Endothelial cell of umbilical vein (primary cell): ENCODE measurements at regions not wholly inside any gene's neighbourhood (a gene's known extent, or its start where the extent isn't known, plus 50 kb on each side); places are given as distances from the start of the nearest gene placed in this dataset.

Source experiments
- BruUV-seq: library from RNA; stranded (reverse); fragments of 400-500 nt; replicated peaks from 2 replicates; lab custom pipeline; 2021; lab: Mats Ljungman, UMichigan
- CTCF ChIA-PET: fragments of 300-600, 350-600 bp; sonication (Branson Sonifier 250); formaldehyde crosslinking; loops from one replicate; lab custom pipeline; 2021; ENCODE audit warnings: antibody characterized with exemption, inconsistent platforms; lab: Charles Lee
- POLR2A ChIA-PET: fragments of 300-600, 350-600 bp; sonication (Branson Sonifier 250); formaldehyde crosslinking; loops from one replicate; lab custom pipeline; 2021; ENCODE audit warnings: antibody characterized with exemption, inconsistent platforms; lab: Charles Lee
- DNase-seq: peaks from one replicate; pipeline ENCODE4 v3.0.0-alpha.2; 2011; ENCODE audit warnings: low read depth, low spot score
- FAIRE-seq: peaks from 2 replicates; lab custom pipeline; 2011; peaks lifted over from hg19 to GRCh38; lab: Jason Lieb, UNC
- H2AFZ ChIP-seq: 2 replicates; pipeline ENCODE4 v1.6.0; 2012; ENCODE audit warnings: low read depth, low read length, control low read depth, inconsistent platforms
- H3K27ac ChIP-seq: 2 replicates; pipeline ENCODE4 v1.5.1; 2011; ENCODE audit warnings: low read depth, mild to moderate bottlenecking, control low read depth, low read length, moderate library complexity; ENCODE audit not compliant: insufficient read depth
- H3K27me3 ChIP-seq, 2 experiments: 2 replicates each; pipeline versions ENCODE4 v1.6.0 to v1.6.1; 2011; ENCODE audit warnings: low read length in 2 of 2, mixed read lengths in 1 of 2; ENCODE audit not compliant: control insufficient read depth in 2 of 2, insufficient read depth in 2 of 2
- H3K36me3 ChIP-seq, 2 experiments: 2 replicates in 1 of 2; 3 replicates in 1 of 2; pipeline ENCODE4 v1.5.1; 2011; ENCODE audit warnings: low read length in 2 of 2, mild to moderate bottlenecking in 1 of 2, moderate library complexity in 1 of 2; ENCODE audit not compliant: control insufficient read depth in 2 of 2, insufficient read depth in 2 of 2; ENCODE audit errors: extremely low read depth in 1 of 2
- H3K4me1 ChIP-seq: 3 replicates; pipeline ENCODE4 v1.5.1; 2011; ENCODE audit warnings: mild to moderate bottlenecking, low read length; ENCODE audit not compliant: control insufficient read depth, insufficient read depth; ENCODE audit errors: extremely low read depth
- H3K4me2 ChIP-seq: 2 replicates; pipeline ENCODE4 v1.6.1; 2011; ENCODE audit warnings: low read length, control low read depth, mixed read lengths; ENCODE audit not compliant: insufficient read depth
- H3K4me3 ChIP-seq, 3 experiments: fragments of 200-600 bp in 1 of 3; sonication (generic), shearing (Covaris generic) in 1 of 3; replicated peaks in 1 of 3; 2 replicates each; pipeline ENCODE4 v1.5.1; 2011 to 2016; ENCODE audit warnings: control low read depth in 3 of 3, low read length in 3 of 3, mild to moderate bottlenecking in 2 of 3, inconsistent platforms in 1 of 3, low read depth in 1 of 3, moderate library complexity in 1 of 3; ENCODE audit not compliant: insufficient read depth in 1 of 3
- H3K79me2 ChIP-seq: 2 replicates; pipeline ENCODE4 v1.6.0; 2012; ENCODE audit warnings: low read length, inconsistent platforms; ENCODE audit not compliant: control insufficient read depth, insufficient read depth
- H3K9ac ChIP-seq: replicated peaks from 2 replicates; pipeline ENCODE3; 2011; ENCODE audit warnings: low read length, control low read depth; ENCODE audit not compliant: insufficient read depth; ENCODE audit errors: extremely low read depth
- H3K9me1 ChIP-seq: replicated peaks from 3 replicates; pipeline ENCODE4 v1.6.0; 2011; ENCODE audit warnings: mild to moderate bottlenecking, low read length; ENCODE audit not compliant: control insufficient read depth, insufficient read depth; ENCODE audit errors: extremely low read depth
- H3K9me3 ChIP-seq: replicated peaks from 2 replicates; pipeline ENCODE4 v1.5.1; 2012; ENCODE audit warnings: low read length, inconsistent platforms; ENCODE audit not compliant: control insufficient read depth, insufficient read depth
- H4K20me1 ChIP-seq: replicated peaks from 2 replicates; pipeline ENCODE3; 2011; ENCODE audit warnings: mild to moderate bottlenecking, low read length; ENCODE audit not compliant: control insufficient read depth, insufficient read depth; ENCODE audit errors: extremely low read depth
- CTCF ChIP-seq, 2 donors: IDR thresholded peaks; 1 replicate in 1 of 2; 2 replicates in 1 of 2; pipeline ENCODE4 v1.5.1; 2011; ENCODE audit warnings: low read length in 2 of 2, mild to moderate bottlenecking in 2 of 2, moderate library complexity in 2 of 2, control low read depth in 1 of 2, inconsistent platforms in 1 of 2, low read depth in 1 of 2; ENCODE audit not compliant: insufficient read depth in 1 of 2; ENCODE audit errors: extremely low read depth in 1 of 2
- EZH2 ChIP-seq: IDR thresholded peaks from 2 replicates; pipeline ENCODE4 v1.6.1; 2012; ENCODE audit warnings: borderline replicate concordance, low read depth, mild to moderate bottlenecking, moderate library complexity, low read length, inconsistent platforms; ENCODE audit not compliant: severe bottlenecking
- FOS ChIP-seq: IDR thresholded peaks from 2 replicates; pipeline ENCODE4 v1.6.1; 2011; ENCODE audit warnings: mild to moderate bottlenecking, low read length, moderate library complexity, borderline replicate concordance; ENCODE audit not compliant: insufficient read depth
- GATA2 ChIP-seq: IDR thresholded peaks from 2 replicates; pipeline ENCODE4 v1.7.0; 2011; ENCODE audit warnings: low read depth, mild to moderate bottlenecking, moderate library complexity, mixed read lengths, low read length; ENCODE audit not compliant: insufficient read length, insufficient read depth
- JUN ChIP-seq: IDR thresholded peaks from 2 replicates; pipeline ENCODE4 v1.6.1; 2011; ENCODE audit warnings: borderline replicate concordance, low read depth; ENCODE audit not compliant: insufficient read length, insufficient read depth
- MAX ChIP-seq: IDR thresholded peaks from 2 replicates; pipeline ENCODE4 v1.6.1; 2011; ENCODE audit not compliant: insufficient read depth, insufficient read length
- MYC ChIP-seq: IDR thresholded peaks from one replicate; pipeline ENCODE4 v1.6.1; 2011; ENCODE audit warnings: mild to moderate bottlenecking, low read depth, low read length
- POLR2A ChIP-seq: IDR thresholded peaks from 2 replicates; pipeline ENCODE4 v1.6.1; 2012; ENCODE audit warnings: low read depth, mild to moderate bottlenecking, control low read depth, low read length
- POLR2AphosphoS5 ChIP-seq: IDR thresholded peaks from 2 replicates; pipeline ENCODE4 v1.6.1; 2012; ENCODE audit warnings: low read depth, mild to moderate bottlenecking, control low read depth, low read length, moderate library complexity; ENCODE audit not compliant: insufficient read depth
- dilution Hi-C: fragments of 300-500 bp; cut with MboI; formaldehyde crosslinking; loops from one replicate; pipeline ENCODE4 v1.15.0; 2019; ENCODE audit warnings: low sequenced_read_pairs; ENCODE audit not compliant: extremely low pct_ligation_motif_present
- intact Hi-C: fragments of 100-400 bp; cut with micrococcal nuclease; formaldehyde crosslinking; loops from one replicate; pipeline ENCODE4 v1.10.0; 2022

- no peak overlapping the region for H3K4me3 ChIP-seq
- peaks cover 11% of the 10 kb centered on the region in 2 experiments for H3K27me3 ChIP-seq
- H3K9ac ChIP-seq = no peak overlapping the region
- no peaks in the 10 kb centered on the region for H4K20me1 ChIP-seq
- TF ChIP-seq MYC (no peak), FOS (no peak), POLR2A (no peak), JUN (no peak), POLR2AphosphoS5 (no peak), EZH2 (no peak), MAX (no peak), GATA2 (no peak), CTCF (IDR thresholded peaks at IDR 0.05; ENCODE audit: extremely low read depth in 1 of 2, insufficient read depth in 1 of 2, low read depth in 1 of 2, low read length in 2 of 2) (no peak)
- H3K79me2 ChIP-seq = no peaks in the 10 kb centered on the region
- H3K27ac ChIP-seq = no peak overlapping the region
- dilution Hi-C loops (no loop called here), intact Hi-C loops (no loop called here)
- H2AFZ ChIP-seq = no peak overlapping the region
- no peak overlapping the region for H3K4me2 ChIP-seq
- H3K9me3 ChIP-seq = no peaks in the 10 kb centered on the region
- ChIA-PET POLR2A (interaction anchor here (1.6 kb wide), 1 partner anchor 10 kb away, joined by 5 read pairs; a partner anchor contains a TSS), CTCF (no interaction called here)
- no peaks in the 10 kb centered on the region for H3K36me3 ChIP-seq
- no peak for DNase-seq
- no peaks in the 10 kb centered on the region for H3K9me1 ChIP-seq
- no peak for FAIRE-seq
- no TSS peak for BruUV-seq
- H3K4me1 ChIP-seq = no peaks in the 10 kb centered on the region
Observed at GRCh38 chr16:31702796-31703195, 170.8 kb upstream of the ZNF267 start.
